Testis (tissue), 2 donors: ENCODE measurements at regions not wholly inside any gene's neighbourhood (a gene's known extent, or its start where the extent isn't known, plus 50 kb on each side); places are given as distances from the start of the nearest gene placed in this dataset.

ENCODE experiments used
- POLR2A ChIP-seq: fragments of 450-650 bp; IDR thresholded peaks from one replicate; pipeline ENCODE4 v1.6.1; 2017; ENCODE audit warnings: antibody characterized with exemption, mild to moderate bottlenecking, moderate library complexity
- TF ChIP-seq, protein P1 (sequence below), 3 experiments: fragments of 450-650 bp in 2 of 3; fragments of 200-600 bp in 1 of 3; sonication (generic) in 1 of 3; IDR thresholded peaks; one replicate each; pipeline ENCODE4 v1.5.1; 2016 to 2019; ENCODE audit warnings: antibody characterized with exemption in 3 of 3, mild to moderate bottlenecking in 2 of 3, moderate library complexity in 1 of 3

DNA sequence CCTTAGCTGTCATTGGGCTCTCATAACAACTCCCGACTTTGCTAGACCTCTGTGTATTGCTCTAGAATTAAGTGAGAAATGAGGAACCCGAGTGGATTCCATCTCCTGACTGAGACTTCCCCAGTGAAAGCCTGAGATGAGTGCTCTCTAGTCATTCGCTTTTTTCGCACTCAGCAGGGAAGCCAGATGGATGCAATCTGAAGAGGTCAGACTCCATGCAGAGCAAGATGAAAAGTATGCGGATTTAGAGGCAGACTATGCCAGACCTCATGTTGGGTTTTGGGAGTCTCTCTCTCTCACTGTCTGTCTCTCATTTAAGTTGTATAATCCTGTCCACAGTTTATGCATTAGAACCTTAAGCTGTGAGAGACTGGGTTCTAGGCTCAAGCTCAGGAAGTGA is 88.6 kb downstream of the SLC5A7 start:
- TF ChIP-seq POLR2A, result no peak
- TF ChIP-seq, protein P1, sequence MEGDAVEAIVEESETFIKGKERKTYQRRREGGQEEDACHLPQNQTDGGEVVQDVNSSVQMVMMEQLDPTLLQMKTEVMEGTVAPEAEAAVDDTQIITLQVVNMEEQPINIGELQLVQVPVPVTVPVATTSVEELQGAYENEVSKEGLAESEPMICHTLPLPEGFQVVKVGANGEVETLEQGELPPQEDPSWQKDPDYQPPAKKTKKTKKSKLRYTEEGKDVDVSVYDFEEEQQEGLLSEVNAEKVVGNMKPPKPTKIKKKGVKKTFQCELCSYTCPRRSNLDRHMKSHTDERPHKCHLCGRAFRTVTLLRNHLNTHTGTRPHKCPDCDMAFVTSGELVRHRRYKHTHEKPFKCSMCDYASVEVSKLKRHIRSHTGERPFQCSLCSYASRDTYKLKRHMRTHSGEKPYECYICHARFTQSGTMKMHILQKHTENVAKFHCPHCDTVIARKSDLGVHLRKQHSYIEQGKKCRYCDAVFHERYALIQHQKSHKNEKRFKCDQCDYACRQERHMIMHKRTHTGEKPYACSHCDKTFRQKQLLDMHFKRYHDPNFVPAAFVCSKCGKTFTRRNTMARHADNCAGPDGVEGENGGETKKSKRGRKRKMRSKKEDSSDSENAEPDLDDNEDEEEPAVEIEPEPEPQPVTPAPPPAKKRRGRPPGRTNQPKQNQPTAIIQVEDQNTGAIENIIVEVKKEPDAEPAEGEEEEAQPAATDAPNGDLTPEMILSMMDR (IDR thresholded peaks at IDR 0.05), result no peak
